Pulmonary artery endothelial cell (primary cell): ENCODE measurements at regions not wholly inside any gene's neighbourhood (a gene's known extent, or its start where the extent isn't known, plus 50 kb on each side); places are given as distances from the start of the nearest gene placed in this dataset.

ENCODE experiments used
- DNase-seq: peaks from one replicate; pipeline ENCODE4 v3.0.0-alpha.2; 2011; ENCODE audit warnings: low read depth, low spot score

DNA sequence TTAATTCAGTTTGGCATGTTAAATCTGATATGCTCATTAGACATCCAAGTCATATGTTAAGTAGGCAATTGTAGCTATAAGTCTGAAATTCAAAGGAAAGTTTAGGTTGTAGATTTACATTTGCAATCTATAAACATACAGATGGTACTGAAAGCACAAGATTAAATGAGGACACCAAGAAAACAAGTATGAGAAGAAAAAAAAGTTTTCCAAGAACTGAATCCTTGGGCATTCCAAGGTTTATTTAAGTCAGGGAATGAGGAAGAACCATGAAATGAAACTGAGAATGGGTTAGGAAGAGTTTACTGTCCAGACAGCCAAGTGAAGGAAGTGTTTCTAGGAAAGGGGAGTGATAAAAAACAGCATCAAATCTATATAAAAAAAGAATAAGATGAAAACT is 756.1 kb upstream of the DPPA4 start:
- no peak for DNase-seq

DNA sequence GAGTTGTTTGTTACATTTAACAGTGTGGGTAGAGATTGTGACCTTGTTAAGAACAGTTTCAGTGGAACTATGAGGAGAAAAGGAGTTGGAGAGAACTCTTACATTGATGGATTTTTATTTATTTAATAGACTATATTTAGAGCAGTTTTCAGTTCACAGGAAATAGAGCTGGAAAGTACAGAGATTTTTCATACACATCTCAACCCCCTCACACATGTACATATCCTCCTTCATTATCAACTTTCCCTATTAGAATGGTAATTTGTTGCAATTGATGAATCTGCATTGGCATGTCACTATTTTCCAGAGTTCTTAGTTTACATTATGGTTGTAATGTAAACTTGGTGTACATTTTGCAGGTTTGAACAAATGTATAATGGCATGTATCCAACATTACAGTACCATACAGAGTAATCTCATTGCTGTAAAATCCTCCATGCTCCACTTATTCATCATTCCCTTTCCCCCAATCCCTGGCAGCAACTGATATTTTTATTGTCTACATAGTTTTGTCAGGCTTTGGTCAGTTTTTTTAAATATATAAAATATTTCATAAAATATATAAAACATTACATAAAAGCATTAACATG is 756.6 kb upstream of the DPPA4 start:
- no peak for DNase-seq

DNA sequence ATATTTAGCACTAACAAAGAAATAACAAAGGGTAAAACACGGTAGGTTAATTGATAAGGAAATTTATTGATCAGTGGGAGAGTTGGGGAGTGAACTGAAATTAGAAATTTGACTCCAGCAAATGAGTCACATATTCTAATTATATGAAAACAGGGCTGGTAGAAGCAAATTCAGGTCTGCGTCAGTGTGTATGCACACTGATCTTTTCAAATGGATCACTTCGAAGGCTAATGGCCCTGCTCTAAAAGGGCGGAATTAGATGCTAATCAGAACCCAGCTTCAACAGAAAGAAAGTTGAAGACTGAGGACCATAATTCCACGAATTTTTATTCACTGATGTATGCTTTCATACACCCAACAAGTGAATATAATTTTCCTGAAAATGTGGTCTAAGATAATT is 762.4 kb upstream of the DPPA4 start:
- no peak for DNase-seq

DNA sequence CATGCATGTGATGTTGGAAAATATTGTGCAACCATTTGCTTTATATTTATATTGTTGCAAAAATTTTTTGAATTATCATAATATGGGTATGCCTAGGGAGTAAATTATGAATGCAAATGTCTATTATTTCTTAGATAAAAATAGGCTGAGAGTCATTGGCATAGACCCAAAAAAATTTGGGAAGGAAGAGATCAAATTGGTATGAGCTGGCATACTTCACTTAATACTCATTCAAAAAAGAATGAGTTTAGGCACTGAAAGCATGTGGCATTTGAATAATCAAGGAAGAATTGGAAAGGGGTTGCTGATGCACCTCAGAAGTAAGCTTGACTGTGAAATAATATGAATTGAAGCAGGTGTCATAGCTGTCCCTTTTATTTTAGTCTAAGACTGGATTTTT is 764.0 kb upstream of the DPPA4 start:
- DNase-seq: no peak

DNA sequence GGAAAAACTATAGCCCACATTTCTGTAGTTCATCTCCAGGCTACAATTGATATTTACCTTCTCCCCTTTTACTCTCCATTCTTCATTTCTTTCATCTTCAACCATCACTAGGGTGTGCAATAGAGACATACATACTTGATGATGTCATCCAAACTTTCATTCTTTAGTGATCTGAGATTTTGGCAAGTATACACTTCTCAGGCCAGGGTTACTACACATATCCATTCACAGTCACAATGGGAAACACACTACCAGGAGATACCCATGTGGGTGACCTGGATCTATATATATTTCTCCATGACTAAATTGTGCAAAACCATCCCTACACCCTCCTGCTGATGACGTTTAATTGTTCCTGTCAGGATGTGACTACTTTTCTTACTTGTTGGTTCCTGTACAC is 769.5 kb upstream of the DPPA4 start:
- DNase-seq: no peak

DNA sequence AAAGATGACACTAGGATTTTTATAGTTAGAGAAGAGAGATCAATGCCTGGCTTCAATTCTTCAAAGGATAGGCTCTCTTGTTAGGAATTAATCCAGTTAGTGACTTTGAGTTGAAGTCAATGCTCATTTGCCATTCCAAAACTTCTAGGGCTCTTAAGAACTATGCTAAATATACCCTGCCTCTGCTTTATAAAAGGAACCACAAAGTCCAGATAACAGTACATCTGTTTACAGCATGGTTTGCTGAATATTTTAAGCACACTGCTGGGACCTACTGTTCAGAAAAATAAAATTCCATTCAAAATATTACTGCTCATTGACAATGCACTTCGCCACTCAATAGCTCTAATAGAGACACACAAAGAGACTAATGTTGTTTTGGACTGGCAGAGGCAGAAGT is 786.6 kb upstream of the DPPA4 start:
- DNase-seq: no peak

DNA sequence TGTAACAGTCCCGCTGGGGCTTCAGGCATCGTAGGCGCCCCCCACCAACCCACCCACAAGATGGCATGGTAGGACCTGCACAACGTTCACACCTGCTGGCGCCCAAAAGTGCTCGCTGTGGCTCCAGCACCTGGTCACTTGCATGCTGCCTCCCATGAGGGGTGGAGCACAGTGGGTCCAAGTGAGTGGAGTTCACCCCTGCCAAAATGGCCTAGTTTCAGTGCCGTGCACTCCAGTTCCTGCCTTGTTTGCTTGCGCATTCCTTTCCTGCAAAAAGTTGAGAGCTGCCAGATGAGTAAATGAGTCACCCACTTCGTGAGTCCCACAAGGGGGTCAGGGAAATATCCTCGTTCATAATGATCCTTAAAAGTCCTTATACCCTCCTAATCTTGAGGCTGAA is 788.7 kb upstream of the DPPA4 start:
- DNase-seq: no peak

DNA sequence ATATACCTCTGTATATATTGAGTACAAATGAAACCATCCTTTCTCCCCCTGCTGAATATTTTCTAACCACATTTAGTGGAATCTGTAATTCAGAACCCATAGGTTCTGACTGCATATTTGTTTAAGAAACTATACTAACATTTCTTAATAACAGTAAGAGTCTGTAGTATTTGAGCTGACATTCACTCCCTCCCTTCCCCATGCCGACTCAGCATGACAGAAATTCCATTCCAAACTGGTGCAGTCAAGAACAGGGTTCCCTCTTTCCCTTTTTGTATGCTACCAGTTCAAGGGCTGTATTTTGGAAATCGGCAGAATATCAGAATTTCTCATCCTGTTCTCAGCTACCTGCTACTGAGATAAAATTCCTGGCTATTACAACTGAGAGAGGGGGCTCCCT is 796.6 kb upstream of the DPPA4 start:
- no peak for DNase-seq

DNA sequence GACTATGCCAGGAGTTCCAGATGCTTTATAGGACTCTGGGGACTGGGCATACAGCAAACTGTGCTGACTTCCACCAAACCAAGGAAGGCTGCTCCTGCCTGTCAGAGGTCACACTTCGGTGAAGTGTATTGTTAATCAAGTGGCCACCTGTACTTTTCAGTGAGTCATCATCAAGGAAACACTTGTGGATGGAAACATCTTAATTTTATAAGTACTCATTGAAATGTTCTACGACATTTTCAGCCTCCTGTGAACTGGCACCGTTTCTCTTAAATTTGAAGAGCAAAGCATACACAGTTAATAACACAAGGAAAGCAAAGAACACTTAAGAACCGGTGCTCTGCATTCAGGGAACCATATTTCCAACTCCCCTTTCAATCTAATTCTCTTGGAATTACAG is 801.7 kb upstream of the DPPA4 start:
- DNase-seq: no peak

DNA sequence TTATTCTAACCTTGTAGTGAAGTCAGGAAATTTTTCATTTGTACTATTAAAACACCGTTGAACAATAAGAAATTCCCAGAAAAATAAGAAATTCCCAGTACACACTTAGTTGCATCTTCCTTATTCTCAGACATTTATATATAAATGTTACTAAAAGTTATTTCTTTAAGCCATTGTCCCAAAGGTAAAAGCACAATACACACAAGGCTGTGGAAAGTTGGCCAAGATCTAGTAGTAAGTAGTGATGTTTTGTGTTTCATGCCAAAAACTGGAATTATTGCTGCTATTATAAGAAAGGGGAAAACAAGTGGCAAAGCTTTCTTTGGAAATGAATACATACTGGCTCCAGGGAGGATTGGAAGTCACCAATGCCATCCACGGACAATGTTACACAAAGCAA is 802.5 kb upstream of the DPPA4 start:
- no peak for DNase-seq

DNA sequence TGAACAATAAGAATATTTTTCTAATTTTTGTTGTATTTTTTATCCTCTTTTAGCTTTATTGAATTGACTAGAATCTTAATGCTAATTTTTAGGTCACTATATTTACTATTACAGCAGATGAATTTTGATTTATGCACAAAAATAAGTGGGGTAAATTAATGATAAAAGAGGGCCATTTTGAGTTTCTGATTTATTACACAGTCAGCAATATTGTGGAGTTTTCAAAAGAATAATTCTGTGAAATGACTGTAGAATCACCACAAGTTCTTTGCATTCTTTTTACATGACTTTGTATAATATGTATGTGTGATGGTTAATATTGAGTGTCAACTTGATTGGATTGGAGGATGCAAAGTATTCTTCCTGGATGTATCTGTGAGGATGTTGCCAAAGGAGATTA is 812.4 kb upstream of the DPPA4 start:
- DNase-seq: no peak

DNA sequence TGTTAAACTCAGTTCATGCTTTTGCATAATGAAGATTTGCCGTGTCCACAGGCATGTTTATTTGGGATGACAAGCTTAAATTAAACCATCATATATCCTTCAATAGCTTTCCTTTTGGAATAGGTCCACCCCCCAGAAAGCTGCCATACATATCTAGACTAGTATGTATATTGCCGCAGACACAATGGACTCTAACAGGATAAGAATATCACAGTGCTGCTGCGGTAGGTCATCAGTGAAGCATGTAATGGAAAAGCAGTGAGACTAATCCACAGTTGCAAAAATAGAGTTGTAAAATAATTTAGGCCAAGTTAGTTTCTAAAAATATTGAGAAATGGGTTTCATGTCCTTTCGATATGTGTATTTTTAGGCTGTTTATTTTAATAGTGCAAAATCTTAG is 819.9 kb upstream of the DPPA4 start:
- DNase-seq: no peak

DNA sequence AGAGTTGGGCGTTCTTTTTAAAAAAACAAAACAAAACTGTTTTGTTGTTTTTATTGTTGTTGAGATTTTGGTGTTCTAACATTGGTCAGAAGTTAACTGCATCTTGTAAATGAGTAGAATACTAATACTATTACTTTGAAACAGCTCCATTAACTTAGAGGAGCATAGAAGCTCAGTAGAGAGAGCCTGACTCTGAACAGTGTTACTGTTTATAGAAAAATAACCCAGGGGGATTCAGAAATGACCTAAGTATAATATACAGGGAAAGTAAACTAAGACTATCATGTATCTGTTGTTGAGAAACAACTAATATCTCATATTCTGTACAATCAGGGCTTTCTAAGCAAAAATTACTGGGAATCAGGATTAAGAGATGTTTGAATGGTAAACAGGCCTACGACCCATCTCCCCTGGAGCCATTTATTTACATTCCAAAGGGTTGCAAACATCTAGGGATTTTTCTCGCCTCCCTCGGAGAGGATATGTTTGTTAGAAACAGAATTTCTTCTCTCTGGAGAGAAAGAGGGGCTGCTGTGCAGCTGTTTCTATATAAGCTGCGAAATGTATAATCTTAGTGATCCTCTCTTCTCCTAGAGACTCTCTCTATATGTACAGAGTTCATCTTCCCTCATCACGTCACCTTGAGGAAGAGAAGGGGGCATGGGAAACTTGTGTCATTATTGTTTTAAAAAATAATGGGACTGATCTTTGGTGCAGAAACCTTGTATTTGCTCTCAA is 827.5 kb upstream of the DPPA4 start:
- no peak for DNase-seq

DNA sequence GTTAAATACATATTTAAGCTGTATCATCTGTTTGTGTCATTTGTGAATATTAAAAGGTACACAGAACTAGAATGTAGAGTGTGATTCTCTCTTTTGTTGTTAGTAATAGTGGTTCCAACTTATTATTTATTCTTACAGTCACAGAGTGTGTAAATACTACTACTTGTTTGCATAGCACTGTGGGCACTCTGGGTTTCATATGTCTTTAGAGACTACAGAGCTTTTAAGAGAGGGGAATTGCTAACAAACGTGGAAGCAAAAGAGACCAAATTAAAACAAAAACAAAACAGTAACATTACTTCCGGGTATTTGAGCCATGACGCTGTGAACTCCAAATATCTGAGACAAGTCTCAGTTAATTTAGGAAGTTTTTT is 828.0 kb upstream of the DPPA4 start:
- no peak for DNase-seq

DNA sequence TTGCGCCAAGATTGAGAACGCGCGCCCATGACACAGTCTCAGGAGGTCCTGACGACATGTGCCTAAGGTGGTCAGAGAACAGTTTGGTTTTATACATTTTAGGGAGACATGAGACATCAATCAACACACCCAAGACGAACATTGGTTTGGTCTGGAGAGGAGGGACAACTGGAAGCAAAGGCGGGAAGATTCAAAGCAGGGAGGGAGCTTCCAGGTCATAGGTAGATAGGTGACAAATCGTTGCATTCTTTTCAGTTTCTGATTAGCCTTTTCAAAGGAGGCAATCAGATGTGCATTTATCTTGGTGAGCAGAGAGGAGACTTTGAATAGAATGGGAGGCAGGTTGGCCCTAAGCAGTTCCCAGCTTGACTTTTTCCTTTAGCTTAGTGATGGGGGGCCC is 828.4 kb upstream of the DPPA4 start:
- DNase-seq: no peak

DNA sequence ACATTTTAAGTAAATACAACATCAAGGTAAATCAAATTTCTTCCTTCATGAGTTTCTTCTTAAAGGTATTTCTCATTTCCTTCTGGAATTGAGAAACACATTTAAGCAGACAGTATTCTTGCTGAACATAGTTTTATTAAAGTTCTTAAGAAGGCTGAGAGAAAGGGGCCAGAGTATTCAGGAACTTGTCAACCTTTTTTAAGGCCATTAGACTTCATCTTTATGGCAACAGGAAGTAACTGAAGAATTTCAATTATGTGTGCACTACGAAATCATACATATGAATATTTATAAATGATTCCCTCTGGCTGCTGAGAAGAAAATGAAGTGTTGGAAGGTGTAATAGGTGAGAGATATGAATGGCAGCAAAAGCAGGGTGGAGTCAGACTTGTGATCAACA is 829.4 kb upstream of the DPPA4 start:
- DNase-seq: no peak

DNA sequence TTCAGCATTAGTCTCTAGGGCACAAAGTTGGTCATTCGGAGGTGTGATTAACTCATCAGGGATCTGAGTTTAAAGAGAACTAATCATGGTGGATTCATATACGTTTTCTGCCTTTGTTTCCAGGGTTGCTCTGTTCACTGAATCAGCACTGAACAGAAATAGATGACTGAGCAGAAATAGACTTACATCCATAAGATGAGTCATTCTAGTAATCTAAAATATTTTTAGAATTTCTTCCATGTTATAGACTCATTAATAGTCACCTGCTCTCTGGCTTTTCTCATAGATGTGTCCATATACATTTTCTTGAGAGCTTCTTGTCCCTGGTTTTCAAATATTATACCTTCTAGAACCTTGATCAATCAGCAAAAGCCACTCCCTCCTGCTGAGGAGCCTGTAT is 837.6 kb upstream of the DPPA4 start:
- DNase-seq: no peak

DNA sequence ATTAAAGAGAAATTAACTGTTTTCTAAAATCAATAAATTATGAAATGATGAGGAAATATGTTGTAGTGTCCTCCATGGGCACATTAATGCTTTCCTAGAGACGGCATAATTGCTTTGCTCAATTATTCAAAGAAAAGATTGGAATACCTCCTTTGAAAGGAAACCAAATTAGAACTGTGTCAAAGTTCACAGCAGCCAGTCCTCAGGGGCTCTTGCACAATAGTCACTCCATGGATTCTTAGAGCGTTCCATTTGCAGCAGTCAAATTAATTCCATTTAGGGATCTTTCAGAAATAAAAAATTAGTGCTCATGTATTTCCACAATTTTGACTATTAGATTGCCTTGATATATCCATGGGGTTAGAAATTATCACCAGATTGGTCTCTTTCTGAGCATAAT is 841.6 kb upstream of the DPPA4 start:
- DNase-seq: no peak

DNA sequence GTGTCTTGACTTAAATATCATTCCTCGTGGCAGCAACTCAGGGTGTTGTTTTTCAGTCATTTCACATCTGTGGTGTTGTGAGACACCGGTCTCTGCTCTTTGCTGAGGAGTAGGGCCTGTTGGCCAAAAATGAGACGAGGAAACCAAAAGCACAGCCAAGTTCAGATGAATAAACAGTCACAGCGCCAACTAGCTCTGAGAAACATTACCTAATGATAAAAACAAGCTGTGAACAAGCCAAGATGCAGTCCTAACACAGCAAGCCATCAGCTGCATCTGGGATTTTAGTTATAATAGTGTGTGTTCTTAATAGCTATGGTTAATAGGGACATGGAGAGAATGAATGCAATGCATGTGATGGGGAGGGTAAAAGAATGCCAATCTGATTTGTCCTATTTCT is 843.4 kb upstream of the DPPA4 start:
- no peak for DNase-seq

DNA sequence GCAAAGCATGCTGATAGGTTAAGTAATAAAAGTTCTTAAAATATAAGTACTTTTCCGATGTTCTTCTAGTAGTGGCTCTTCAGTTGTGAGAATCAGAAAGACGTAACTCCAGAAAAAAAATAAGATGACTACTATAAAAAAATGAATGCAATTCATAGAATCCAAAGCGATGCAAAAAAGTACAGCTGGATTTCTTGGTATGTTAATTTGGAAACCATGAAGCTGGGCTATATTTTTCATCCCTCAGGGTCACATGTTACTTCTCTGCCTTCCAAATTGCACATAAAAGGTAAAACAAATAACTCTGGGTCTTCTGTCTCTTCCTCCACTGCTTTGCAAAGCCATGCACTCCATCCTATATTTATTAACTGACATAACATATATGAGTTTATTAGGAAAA is 843.9 kb upstream of the DPPA4 start:
- no peak for DNase-seq

DNA sequence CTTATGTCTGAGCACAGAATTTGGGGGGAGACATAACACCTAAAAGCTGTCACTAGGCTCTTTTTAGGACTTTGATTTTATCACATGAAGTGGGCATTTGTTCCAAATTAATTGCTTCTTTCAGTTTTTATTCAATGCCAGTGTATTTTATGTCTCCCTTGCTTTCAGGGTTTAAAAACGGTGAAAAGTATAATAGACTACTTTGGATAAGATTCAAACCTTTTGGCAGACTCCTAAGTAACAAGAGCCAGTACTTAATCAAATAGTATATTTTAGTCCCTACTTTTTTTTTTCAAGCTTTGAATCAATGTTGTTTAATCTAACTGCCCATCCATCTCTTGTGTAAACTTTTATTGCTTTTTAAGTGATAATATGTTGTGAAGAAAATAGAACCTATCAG is 847.2 kb upstream of the DPPA4 start:
- DNase-seq: no peak

DNA sequence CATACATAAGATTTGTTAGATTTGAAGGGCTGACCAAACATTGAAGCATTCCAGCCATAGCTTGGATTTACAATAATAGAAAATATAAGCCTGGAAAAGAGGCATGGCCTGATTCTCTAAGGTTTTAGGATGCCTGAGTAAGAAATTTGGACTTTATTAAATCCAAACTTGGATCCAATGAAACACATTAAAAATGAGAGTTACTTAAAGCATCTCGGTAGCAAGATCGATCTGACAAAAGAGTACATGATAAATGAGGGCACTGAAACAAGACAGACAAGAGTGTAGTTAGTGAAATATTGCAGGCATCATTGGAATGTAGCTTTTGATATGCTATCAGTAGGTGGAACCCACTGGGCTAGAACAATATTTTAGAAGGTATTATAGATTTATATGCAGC is 855.7 kb upstream of the DPPA4 start:
- no peak for DNase-seq

DNA sequence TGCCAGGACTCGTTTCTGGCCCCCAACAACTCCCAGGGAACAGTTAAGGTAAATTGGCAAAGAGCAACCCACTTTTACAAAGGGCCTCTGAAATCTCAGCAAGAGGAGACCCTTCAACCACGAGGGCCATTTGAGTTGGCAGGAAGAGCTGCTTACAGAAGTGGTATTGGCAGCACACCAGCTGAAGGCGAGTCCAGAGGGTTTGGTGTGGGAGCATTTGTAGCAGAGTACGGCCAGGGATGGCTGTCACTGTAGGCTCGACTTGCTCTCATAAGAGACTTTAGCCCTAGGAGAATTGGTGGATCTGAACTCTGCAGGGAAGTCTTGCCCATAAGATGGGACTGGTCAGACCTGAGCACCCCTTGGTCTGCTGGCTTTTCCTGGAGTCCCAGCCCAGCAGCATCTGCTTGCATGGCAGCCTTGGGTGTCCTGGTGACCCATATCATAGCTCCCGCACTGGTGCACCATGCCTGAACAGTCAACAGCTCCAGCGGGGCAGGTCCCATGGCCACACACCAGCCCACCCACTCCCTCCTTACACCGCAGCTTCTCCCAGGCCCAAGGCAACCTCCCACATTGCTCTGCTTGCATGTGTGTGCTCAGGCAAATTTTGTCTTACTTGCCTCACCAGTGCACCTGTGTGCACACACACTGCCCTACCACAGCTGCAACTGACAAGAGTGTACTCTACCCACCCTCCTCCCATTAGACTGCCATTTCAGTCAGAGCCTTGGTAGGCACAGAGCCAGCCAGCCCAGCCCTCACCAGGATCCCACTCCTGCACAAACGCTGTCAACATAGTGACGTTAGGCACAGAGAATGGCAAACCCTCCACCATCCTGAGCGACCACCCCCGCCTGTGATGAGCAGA is 861.6 kb upstream of the DPPA4 start:
- DNase-seq: no peak
